Gastroesophageal sphincter (tissue), 4 donors: ENCODE measurements at regions not wholly inside any gene's neighbourhood (a gene's known extent, or its start where the extent isn't known, plus 50 kb on each side); places are given as distances from the start of the nearest gene placed in this dataset.

Experiments used
- ATAC-seq: fragments of 150-250 bp; one replicate; pipeline ENCODE4 v1.9.1; 2016; ENCODE audit warnings: mild to moderate bottlenecking, moderate library complexity
- H3K27ac ChIP-seq, 4 donors: fragments of 200-600 bp; sonication (generic) in 3 of 4; 1 replicate in 3 of 4; 2 replicates in 1 of 4; pipeline ENCODE4 v1.5.1; 2016 to 2019
- H3K27me3 ChIP-seq: fragments of 200-600 bp; sonication (generic); one replicate; pipeline ENCODE4 v1.5.1; 2019
- H3K36me3 ChIP-seq, 2 donors: fragments of 200-600 bp; sonication (generic); one replicate each; pipeline ENCODE4 v1.5.1; 2019; ENCODE audit warnings: control low read depth in 1 of 2
- H3K4me1 ChIP-seq, 3 donors: fragments of 200-600 bp; sonication (generic); 1 replicate in 2 of 3; 2 replicates in 1 of 3; pipeline ENCODE4 v1.5.1; 2016 to 2019; ENCODE audit warnings: control low read depth in 2 of 3
- H3K4me3 ChIP-seq, 2 donors: fragments of 200-600 bp; sonication (generic); one replicate each; pipeline ENCODE4 v1.5.1; 2019; ENCODE audit warnings: mild to moderate bottlenecking in 1 of 2, moderate library complexity in 1 of 2
- H3K9me3 ChIP-seq, 3 donors: fragments of 200-600 bp; sonication (generic); one replicate each; pipeline ENCODE4 v1.5.1; 2017 to 2019; ENCODE audit warnings: control low read depth in 2 of 3
- CTCF ChIP-seq, 4 experiments: fragments of 200-600 bp in 2 of 4; fragments of 450-650 bp in 2 of 4; sonication (generic) in 1 of 4; IDR thresholded peaks; one replicate each; pipeline ENCODE4 v1.5.1; 2017 to 2019; ENCODE audit warnings: antibody characterized with exemption in 4 of 4, mild to moderate bottlenecking in 2 of 4, moderate library complexity in 2 of 4
- EP300 ChIP-seq: sonication (generic); formaldehyde crosslinking; IDR thresholded peaks from one replicate; pipeline ENCODE4 v1.6.1; 2017; ENCODE audit warnings: antibody characterized with exemption, mild to moderate bottlenecking
- POLR2A ChIP-seq, 2 donors: fragments of 450-650 bp; IDR thresholded peaks; one replicate each; pipeline ENCODE4 v1.6.1; 2017; ENCODE audit warnings: antibody characterized with exemption in 2 of 2, mild to moderate bottlenecking in 2 of 2, moderate library complexity in 1 of 2
- POLR2AphosphoS5 ChIP-seq: sonication (generic); formaldehyde crosslinking; IDR thresholded peaks from one replicate; pipeline ENCODE4 v1.6.1; 2017; ENCODE audit warnings: antibody characterized with exemption
- WGBS, 2 donors: methylation state at CpG; one replicate each; pipeline ENCODE4 v1.1.5; 2018; ENCODE audit warnings: low coverage in 1 of 2; 5-methylcytosine and 5-hydroxymethylcytosine counted together

GRCh38 chr17:70888324-70888723, 719.0 kb downstream of the KCNJ2 start:
- Histone ChIP-seq H3K9me3 (no peaks in the 10 kb centered on the region), H3K27me3 (peaks cover 6% of the 10 kb centered on the region), H3K27ac (no peak overlapping the region), H3K4me1 (no peaks in the 10 kb centered on the region), H3K4me3 (no peak overlapping the region), H3K36me3 (no peaks in the 10 kb centered on the region)
- no peak for ATAC-seq
- WGBS, 2 donors: 10 to 44% methylated on average over 2 of the region's 2 CpGs
- TF ChIP-seq CTCF (IDR thresholded peaks at IDR 0.05) (no peak), POLR2AphosphoS5 (no peak), POLR2A (IDR thresholded peaks at IDR 0.05) (no peak)

DNA sequence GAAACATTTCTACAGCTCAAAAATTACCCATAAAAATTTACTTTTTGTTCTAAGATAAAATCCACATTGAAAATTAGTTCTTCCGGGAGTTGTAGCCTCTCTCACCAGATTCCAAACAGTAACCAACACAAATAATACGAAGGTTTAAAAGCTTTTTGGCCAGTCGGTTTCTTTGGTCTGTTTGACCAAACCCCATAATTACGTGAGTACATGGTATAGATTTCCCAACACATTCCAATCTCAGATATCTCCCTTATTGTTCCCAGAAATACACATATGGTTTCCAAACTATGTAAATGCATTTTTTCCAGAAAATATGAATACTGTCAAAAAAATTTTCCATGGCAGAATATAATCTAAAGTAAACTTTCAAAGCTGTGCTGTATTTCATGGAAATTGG, 722.0 kb downstream of the KCNJ2 start:
- H3K9me3 ChIP-seq: peaks cover 0 to 10% (median 0%) of the 10 kb centered on the region in 3 donors
- TF ChIP-seq POLR2A (IDR thresholded peaks at IDR 0.05): no peak
- TF ChIP-seq POLR2AphosphoS5: no peak
- no peak for TF ChIP-seq CTCF (IDR thresholded peaks at IDR 0.05)
- TF ChIP-seq EP300: no peak
- H3K27ac ChIP-seq: no peak overlapping the region
- no peaks in the 10 kb centered on the region for H3K36me3 ChIP-seq
- WGBS, 2 donors: 62 to 75% methylated on average over 4 of the region's 4 CpGs
- no peaks in the 10 kb centered on the region for H3K4me1 ChIP-seq
- peaks cover 4% of the 10 kb centered on the region for H3K27me3 ChIP-seq
- ATAC-seq: no peak
- H3K4me3 ChIP-seq: no peak overlapping the region

- H3K9me3 ChIP-seq: peaks cover 0 to 10% (median 0%) of the 10 kb centered on the region in 3 donors
- H3K27ac ChIP-seq: no peak overlapping the region
- WGBS, 2 donors: 56 to 60% methylated on average over 1 of the region's 1 CpG
- H3K4me3 ChIP-seq: no peak overlapping the region
- TF ChIP-seq POLR2AphosphoS5 (no peak), EP300 (no peak), POLR2A (IDR thresholded peaks at IDR 0.05) (no peak), CTCF (IDR thresholded peaks at IDR 0.05) (no peak)
- no peaks in the 10 kb centered on the region for H3K27me3 ChIP-seq
- H3K4me1 ChIP-seq: no peaks in the 10 kb centered on the region
- H3K36me3 ChIP-seq: no peaks in the 10 kb centered on the region
- ATAC-seq: no peak
Measured at GRCh38 chr17:70892527-70892926, 723.2 kb downstream of the KCNJ2 start.

DNA sequence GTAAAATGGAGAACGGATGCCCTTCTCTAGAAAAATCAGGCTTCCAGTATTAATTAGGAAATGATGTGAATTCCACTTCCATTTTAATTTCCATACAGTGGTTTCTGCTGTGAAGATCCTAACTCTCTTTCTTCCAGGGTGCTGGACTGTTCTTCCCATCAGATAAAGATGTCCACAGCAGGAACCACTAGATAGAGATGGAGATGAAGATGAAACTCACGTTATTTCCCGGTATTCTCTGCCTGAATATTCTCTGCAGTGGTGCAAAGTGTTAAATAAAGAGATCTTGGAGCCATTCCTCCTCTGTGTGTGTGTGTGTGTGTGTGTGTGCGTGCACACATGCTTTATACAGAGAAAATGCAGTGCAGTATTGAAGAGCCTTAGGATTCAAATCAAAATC, 727.5 kb downstream of the KCNJ2 start:
- H3K36me3 ChIP-seq: no peaks in the 10 kb centered on the region
- H3K27ac ChIP-seq: no peak overlapping the region
- no peak for ATAC-seq
- 53 to 55% methylated on average over 2 to 4 of the region's 4 CpGs for WGBS, 2 donors
- peaks cover 0 to 17% (median 0%) of the 10 kb centered on the region in 3 donors for H3K9me3 ChIP-seq
- H3K4me1 ChIP-seq: no peaks in the 10 kb centered on the region
- H3K4me3 ChIP-seq: no peak overlapping the region
- TF ChIP-seq POLR2AphosphoS5 (no peak), EP300 (no peak), POLR2A (IDR thresholded peaks at IDR 0.05) (no peak), CTCF (IDR thresholded peaks at IDR 0.05) (no peak)
- H3K27me3 ChIP-seq: no peaks in the 10 kb centered on the region

GRCh38 chr17:70897446-70897845, 728.1 kb downstream of the KCNJ2 start:
- Histone ChIP-seq H3K36me3 (no peaks in the 10 kb centered on the region), H3K4me1 (no peaks in the 10 kb centered on the region), H3K9me3 (peaks cover 0 to 17% (median 0%) of the 10 kb centered on the region in 3 donors), H3K4me3 (no peak overlapping the region), H3K27me3 (no peaks in the 10 kb centered on the region), H3K27ac (no peak overlapping the region)
- TF ChIP-seq POLR2A (IDR thresholded peaks at IDR 0.05) (no peak), EP300 (no peak), CTCF (IDR thresholded peaks at IDR 0.05) (no peak), POLR2AphosphoS5 (no peak)
- no peak for ATAC-seq
